ENCODE measurements at regions not wholly inside any gene's neighbourhood (a gene's known extent, or its start where the extent isn't known, plus 50 kb on each side); places are given as distances from the start of the nearest gene placed in this dataset.
A peak's percentile ranks its signal among the peaks of the same experiment; 100 is the strongest.

DNA sequence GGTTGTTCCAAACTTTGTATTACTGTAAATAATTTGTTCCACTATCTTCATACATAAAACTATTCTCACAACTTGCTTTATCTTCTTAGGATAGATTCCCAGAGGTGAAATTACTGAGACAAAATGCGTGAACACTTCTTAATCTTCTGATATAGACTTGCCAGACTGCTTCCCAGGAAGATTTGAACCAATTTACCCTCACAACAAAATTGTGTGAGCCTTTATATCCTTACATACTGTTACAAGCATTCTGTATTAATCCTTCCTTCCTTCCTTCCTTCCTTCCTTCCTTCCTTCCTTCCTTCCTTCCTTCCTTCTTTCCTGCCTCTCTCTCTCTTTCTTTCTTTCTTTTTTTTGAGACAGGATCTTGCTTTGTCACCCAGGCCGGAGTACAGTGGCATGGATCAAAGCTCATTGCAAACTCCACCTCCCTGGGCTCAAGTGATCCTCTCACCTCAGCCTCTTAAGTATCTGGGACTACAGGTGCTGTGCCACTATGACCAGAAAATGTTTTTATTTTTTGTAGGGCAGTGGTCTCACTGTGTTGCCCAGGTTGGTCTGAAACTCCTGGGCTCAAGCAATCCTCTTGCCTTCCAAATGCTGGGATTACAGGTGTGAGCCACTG is 57.1 kb upstream of the SSR3 start:
- H3K9me3 ChIP-seq (replicated peaks in 1 of 2; ENCODE audit: control insufficient read depth in 1 of 2, insufficient read depth in 1 of 2, low read length in 2 of 2) = no peaks in the 10 kb centered on the region
- Mint-ChIP-seq H3K27me3 (ENCODE audit: low read depth in 3 of 3) (peaks cover 0 to 2% (median 0%) of the 10 kb centered on the region in 3 donors), H3K4me3 (no peak overlapping the region), H3K27ac (peak overlapping the region in 1 of 7 donors; percentile 6), H3K36me3 (no peaks in the 10 kb centered on the region), H3K4me1 (peaks cover 21% of the 10 kb centered on the region), H3K9me3 (no peaks in the 10 kb centered on the region)
- intact Hi-C loops (cut with micrococcal nuclease) = no loop called here
- no peaks in the 10 kb centered on the region for H3K27me3 ChIP-seq (ENCODE audit: control insufficient read depth in 2 of 2, insufficient read depth in 2 of 2, low read length in 2 of 2)
- H3K79me2 ChIP-seq (ENCODE audit: insufficient read depth, low read length) = no peaks in the 10 kb centered on the region
- TF ChIP-seq, protein P1, sequence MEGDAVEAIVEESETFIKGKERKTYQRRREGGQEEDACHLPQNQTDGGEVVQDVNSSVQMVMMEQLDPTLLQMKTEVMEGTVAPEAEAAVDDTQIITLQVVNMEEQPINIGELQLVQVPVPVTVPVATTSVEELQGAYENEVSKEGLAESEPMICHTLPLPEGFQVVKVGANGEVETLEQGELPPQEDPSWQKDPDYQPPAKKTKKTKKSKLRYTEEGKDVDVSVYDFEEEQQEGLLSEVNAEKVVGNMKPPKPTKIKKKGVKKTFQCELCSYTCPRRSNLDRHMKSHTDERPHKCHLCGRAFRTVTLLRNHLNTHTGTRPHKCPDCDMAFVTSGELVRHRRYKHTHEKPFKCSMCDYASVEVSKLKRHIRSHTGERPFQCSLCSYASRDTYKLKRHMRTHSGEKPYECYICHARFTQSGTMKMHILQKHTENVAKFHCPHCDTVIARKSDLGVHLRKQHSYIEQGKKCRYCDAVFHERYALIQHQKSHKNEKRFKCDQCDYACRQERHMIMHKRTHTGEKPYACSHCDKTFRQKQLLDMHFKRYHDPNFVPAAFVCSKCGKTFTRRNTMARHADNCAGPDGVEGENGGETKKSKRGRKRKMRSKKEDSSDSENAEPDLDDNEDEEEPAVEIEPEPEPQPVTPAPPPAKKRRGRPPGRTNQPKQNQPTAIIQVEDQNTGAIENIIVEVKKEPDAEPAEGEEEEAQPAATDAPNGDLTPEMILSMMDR (IDR thresholded peaks at IDR 0.05) = no peak
- no peak overlapping the region for H3K27ac ChIP-seq (ENCODE audit: low read depth in 1 of 2, low read length in 2 of 2)
- H3K4me3 ChIP-seq (replicated peaks in 1 of 3; ENCODE audit: low read depth in 2 of 3, low read length in 3 of 3) = no peak overlapping the region
- peaks cover 10% of the 10 kb centered on the region in 2 donors for H3K4me1 ChIP-seq (ENCODE audit: control insufficient read depth in 1 of 2, insufficient read depth in 2 of 2, low read length in 2 of 2)
- no peak for DNase-seq
- no peak overlapping the region for H2AFZ ChIP-seq (ENCODE audit: insufficient read depth, low read depth, low read length, poor library complexity, severe bottlenecking)
- no peak overlapping the region for H3K9ac ChIP-seq (ENCODE audit: insufficient read depth, low read length, poor library complexity, severe bottlenecking)
- no peaks in the 10 kb centered on the region for H3K36me3 ChIP-seq (replicated peaks in 1 of 2; ENCODE audit: control insufficient read depth in 1 of 2, insufficient read depth in 2 of 2, low read length in 2 of 2)
- WGBS (ENCODE audit: insufficient coverage) = 100% methylated on average over 1 of the region's 2 CpGs
- H4K20me1 ChIP-seq (ENCODE audit: insufficient read depth, low read length) = no peaks in the 10 kb centered on the region
- H3K4me2 ChIP-seq (replicated peaks; ENCODE audit: extremely low read depth, low read length, poor library complexity, severe bottlenecking) = no peak overlapping the region

DNA sequence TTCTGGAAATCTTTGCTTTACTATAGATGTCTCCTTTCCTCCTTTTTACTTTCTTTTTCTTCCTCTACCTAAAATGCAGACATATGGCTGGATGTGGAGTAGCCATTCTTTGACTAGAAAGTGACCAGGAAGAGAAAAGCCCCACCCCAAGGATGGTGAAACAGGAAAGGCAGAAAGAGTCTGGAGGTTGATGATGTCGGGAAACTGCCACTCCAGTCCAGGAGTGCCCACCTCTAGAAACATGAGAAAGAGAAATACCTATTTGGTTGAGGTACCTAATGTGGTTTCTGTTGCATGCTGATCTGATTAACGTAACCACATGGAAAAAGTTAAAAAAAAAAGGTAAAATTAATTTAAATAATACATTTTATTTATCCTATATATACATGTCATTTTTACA is 55.2 kb upstream of the SSR3 start:
- peaks cover 36% of the 10 kb centered on the region for H3K4me1 Mint-ChIP-seq
- DNase-seq = no peak
- H3K36me3 ChIP-seq (replicated peaks in 1 of 2; ENCODE audit: control insufficient read depth in 1 of 2, insufficient read depth in 2 of 2, low read length in 2 of 2) = no peaks in the 10 kb centered on the region
- H2AFZ ChIP-seq (ENCODE audit: insufficient read depth, low read depth, low read length, poor library complexity, severe bottlenecking) = peak overlapping the region; percentile 46
- H3K4me3 Mint-ChIP-seq = no peak overlapping the region
- H3K9me3 ChIP-seq (replicated peaks in 1 of 2; ENCODE audit: control insufficient read depth in 1 of 2, insufficient read depth in 1 of 2, low read length in 2 of 2) = no peaks in the 10 kb centered on the region
- TF ChIP-seq, protein P1 (IDR thresholded peaks at IDR 0.05) = no peak
- H3K9ac ChIP-seq (ENCODE audit: insufficient read depth, low read length, poor library complexity, severe bottlenecking) = no peak overlapping the region
- peaks cover 0 to 2% (median 0%) of the 10 kb centered on the region in 3 donors for H3K27me3 Mint-ChIP-seq (ENCODE audit: low read depth in 3 of 3)
- WGBS (ENCODE audit: insufficient coverage) = no CpG with 5 or more reads among the region's 2 CpGs
- H3K9me3 Mint-ChIP-seq = no peaks in the 10 kb centered on the region
- no peaks in the 10 kb centered on the region for H4K20me1 ChIP-seq (ENCODE audit: insufficient read depth, low read length)
- H3K4me1 ChIP-seq (ENCODE audit: control insufficient read depth in 1 of 2, insufficient read depth in 2 of 2, low read length in 2 of 2) = peaks cover 26 to 27% of the 10 kb centered on the region in 2 donors
- no peak overlapping the region for H3K4me2 ChIP-seq (replicated peaks; ENCODE audit: extremely low read depth, low read length, poor library complexity, severe bottlenecking)
- no peaks in the 10 kb centered on the region for H3K36me3 Mint-ChIP-seq
- no peak overlapping the region for H3K4me3 ChIP-seq (replicated peaks in 1 of 3; ENCODE audit: low read depth in 2 of 3, low read length in 3 of 3)
- intact Hi-C loops (cut with micrococcal nuclease) = no loop called here
- H3K27me3 ChIP-seq (ENCODE audit: control insufficient read depth in 2 of 2, insufficient read depth in 2 of 2, low read length in 2 of 2) = no peaks in the 10 kb centered on the region
- no peaks in the 10 kb centered on the region for H3K79me2 ChIP-seq (ENCODE audit: insufficient read depth, low read length)
- no peak overlapping the region for H3K27ac ChIP-seq (ENCODE audit: low read depth in 1 of 2, low read length in 2 of 2)
- peak overlapping the region in 1 of 7 donors; percentile 56 for H3K27ac Mint-ChIP-seq

All from CD14-positive monocyte (primary cell).